CD14-positive monocyte (primary cell): ENCODE measurements at regions not wholly inside any gene's neighbourhood (a gene's known extent, or its start where the extent isn't known, plus 50 kb on each side); places are given as distances from the start of the nearest gene placed in this dataset.

Source experiments
- DNase-seq, 3 donors: peaks; one replicate each; pipeline ENCODE4 v3.0.0-alpha.2; 2011 to 2022
- H2AFZ ChIP-seq: 2 replicates; pipeline ENCODE4 v1.6.0; 2012; ENCODE audit warnings: mild to moderate bottlenecking, low read depth, low read length, inconsistent platforms; ENCODE audit not compliant: insufficient read depth, poor library complexity, severe bottlenecking
- H3K27ac ChIP-seq, 2 donors: 1 replicate in 1 of 2; 2 replicates in 1 of 2; pipeline ENCODE4 v1.5.1; 2012 to 2013; ENCODE audit warnings: low read length in 2 of 2, control low read depth in 1 of 2, inconsistent platforms in 1 of 2, low read depth in 1 of 2, mild to moderate bottlenecking in 1 of 2
- H3K27me3 ChIP-seq, 2 donors: one replicate each; pipeline versions ENCODE4 v1.6.0 to v1.6.1; 2011 to 2013; ENCODE audit warnings: low read length in 2 of 2; ENCODE audit not compliant: control insufficient read depth in 2 of 2, insufficient read depth in 2 of 2
- H3K36me3 ChIP-seq, 2 donors: replicated peaks in 1 of 2; 1 replicate in 1 of 2; 2 replicates in 1 of 2; pipeline versions ENCODE4 v1.5.1 to v1.6.1; 2012 to 2013; ENCODE audit warnings: low read length in 2 of 2, control low read depth in 1 of 2, inconsistent platforms in 1 of 2, mild to moderate bottlenecking in 1 of 2; ENCODE audit not compliant: insufficient read depth in 2 of 2, control insufficient read depth in 1 of 2
- H3K4me1 ChIP-seq, 2 donors: 1 replicate in 1 of 2; 2 replicates in 1 of 2; pipeline versions ENCODE4 v1.5.1 to v1.6.1; 2012 to 2013; ENCODE audit warnings: low read length in 2 of 2, control low read depth in 1 of 2, inconsistent platforms in 1 of 2, mild to moderate bottlenecking in 1 of 2, moderate library complexity in 1 of 2; ENCODE audit not compliant: insufficient read depth in 2 of 2, control insufficient read depth in 1 of 2
- H3K4me2 ChIP-seq: replicated peaks from 2 replicates; pipeline ENCODE3; 2012; ENCODE audit warnings: low read length, moderate library complexity, mild to moderate bottlenecking; ENCODE audit not compliant: poor library complexity, severe bottlenecking; ENCODE audit errors: extremely low read depth
- H3K4me3 ChIP-seq, 3 experiments: fragments of 200-600 bp in 1 of 3; sonication (generic) in 1 of 3; replicated peaks in 1 of 3; 1 replicate in 2 of 3; 2 replicates in 1 of 3; pipeline ENCODE4 v1.5.1; 2011 to 2013; ENCODE audit warnings: low read length in 3 of 3, mild to moderate bottlenecking in 3 of 3, control low read depth in 2 of 3, low read depth in 2 of 3, inconsistent platforms in 1 of 3, moderate library complexity in 1 of 3
- H3K79me2 ChIP-seq: 2 replicates; pipeline ENCODE4 v1.6.0; 2012; ENCODE audit warnings: mild to moderate bottlenecking, control low read depth, inconsistent platforms, low read length, moderate library complexity; ENCODE audit not compliant: insufficient read depth
- H3K9ac ChIP-seq: 2 replicates; pipeline ENCODE4 v1.6.0; 2017; ENCODE audit warnings: low read length, mild to moderate bottlenecking; ENCODE audit not compliant: insufficient read depth, poor library complexity, severe bottlenecking
- H3K9me3 ChIP-seq, 2 donors: replicated peaks in 1 of 2; 1 replicate in 1 of 2; 2 replicates in 1 of 2; pipeline versions ENCODE4 v1.5.1 to v1.6.1; 2012 to 2013; ENCODE audit warnings: low read length in 2 of 2, control low read depth in 1 of 2; ENCODE audit not compliant: control insufficient read depth in 1 of 2, insufficient read depth in 1 of 2
- H4K20me1 ChIP-seq: 2 replicates; pipeline ENCODE4 v1.6.0; 2012; ENCODE audit warnings: mild to moderate bottlenecking, low read length, control low read depth, moderate library complexity; ENCODE audit not compliant: insufficient read depth
- H3K27ac Mint-ChIP-seq, 7 donors: one replicate each; pipeline ENCODE4 v1.8.0; 2020; ENCODE audit warnings: mild to moderate bottlenecking in 7 of 7, mixed read lengths in 7 of 7, moderate library complexity in 6 of 7, inconsistent platforms in 2 of 7
- H3K27me3 Mint-ChIP-seq, 3 donors: one replicate each; pipeline ENCODE4 v1.8.0; 2021 to 2022; ENCODE audit warnings: low read depth in 3 of 3, mild to moderate bottlenecking in 3 of 3, mixed read lengths in 3 of 3, moderate library complexity in 3 of 3, inconsistent platforms in 1 of 3
- H3K36me3 Mint-ChIP-seq, 2 donors: one replicate each; pipeline ENCODE4 v1.8.0; 2020; ENCODE audit warnings: mixed read lengths in 2 of 2, inconsistent platforms in 1 of 2, mild to moderate bottlenecking in 1 of 2
- H3K4me1 Mint-ChIP-seq: one replicate; pipeline ENCODE4 v1.8.0; 2020; ENCODE audit warnings: mild to moderate bottlenecking, mixed read lengths
- H3K4me3 Mint-ChIP-seq, 2 donors: one replicate each; pipeline ENCODE4 v1.8.0; 2020; ENCODE audit warnings: mild to moderate bottlenecking in 2 of 2, mixed read lengths in 2 of 2, moderate library complexity in 1 of 2
- H3K9me3 Mint-ChIP-seq, 7 donors: one replicate each; pipeline ENCODE4 v1.8.0; 2020 to 2022; ENCODE audit warnings: mixed read lengths in 7 of 7, mild to moderate bottlenecking in 6 of 7, moderate library complexity in 6 of 7, inconsistent platforms in 2 of 7
- CTCF ChIP-seq: fragments of 200-600 bp; IDR thresholded peaks from one replicate; pipeline ENCODE4 v1.8.0; 2022; ENCODE audit warnings: antibody characterized with exemption, mild to moderate bottlenecking
- WGBS: methylation state at CpG from one replicate; pipeline ENCODE4 v1.1.5; 2013; ENCODE audit warnings: missing lambda C conversion rate; ENCODE audit not compliant: insufficient coverage; 5-methylcytosine and 5-hydroxymethylcytosine counted together
- intact Hi-C, 2 donors: fragments of 100-400 bp; cut with micrococcal nuclease; formaldehyde crosslinking; loops; one replicate each; pipeline versions ENCODE4 v1.15.0 to v1.15.1; 2023

- no CpG with 5 or more reads among the region's 3 CpGs for WGBS
- no peak overlapping the region for H3K4me3 ChIP-seq
- no peaks in the 10 kb centered on the region for H3K36me3 ChIP-seq
- no peak for DNase-seq
- intact Hi-C loops: no loop called here
- no peak for TF ChIP-seq CTCF
- H3K4me1 Mint-ChIP-seq: no peaks in the 10 kb centered on the region
- no peak overlapping the region for H3K27ac ChIP-seq
- no peak overlapping the region for H3K4me3 Mint-ChIP-seq
- peaks cover 0 to 4% of the 10 kb centered on the region in 2 donors for H3K9me3 ChIP-seq
- no peak overlapping the region for H3K9ac ChIP-seq
- H3K4me2 ChIP-seq: no peak overlapping the region
- no peaks in the 10 kb centered on the region for H3K36me3 Mint-ChIP-seq
- H3K27ac Mint-ChIP-seq: no peak overlapping the region
- no peaks in the 10 kb centered on the region for H4K20me1 ChIP-seq
- no peaks in the 10 kb centered on the region for H3K27me3 ChIP-seq
- no peak overlapping the region for H2AFZ ChIP-seq
- H3K9me3 Mint-ChIP-seq: peaks cover 0 to 4% (median under 1%) of the 10 kb centered on the region in 7 donors
- H3K27me3 Mint-ChIP-seq: no peaks in the 10 kb centered on the region
- no peaks in the 10 kb centered on the region for H3K79me2 ChIP-seq
- no peaks in the 10 kb centered on the region for H3K4me1 ChIP-seq
Measured at GRCh38 chr3:168314166-168314565, 218.4 kb upstream of the GOLIM4 start.

- Mint-ChIP-seq H3K4me3 (no peak overlapping the region), H3K27me3 (no peaks in the 10 kb centered on the region), H3K36me3 (no peaks in the 10 kb centered on the region), H3K27ac (no peak overlapping the region), H3K9me3 (peaks cover 0 to 3% (median 0%) of the 10 kb centered on the region in 7 donors), H3K4me1 (no peaks in the 10 kb centered on the region)
- intact Hi-C loops: no loop called here
- Histone ChIP-seq H3K27ac (no peak overlapping the region), H3K4me2 (no peak overlapping the region), H4K20me1 (no peaks in the 10 kb centered on the region), H3K4me3 (no peak overlapping the region), H3K27me3 (no peaks in the 10 kb centered on the region), H3K9me3 (peaks cover 0 to 4% of the 10 kb centered on the region in 2 donors), H2AFZ (no peak overlapping the region), H3K9ac (no peak overlapping the region), H3K36me3 (no peaks in the 10 kb centered on the region), H3K4me1 (no peaks in the 10 kb centered on the region), H3K79me2 (no peaks in the 10 kb centered on the region)
- TF ChIP-seq CTCF: no peak
- WGBS: no CpG with 5 or more reads among the region's 4 CpGs
- no peak for DNase-seq
Measured at GRCh38 chr3:168312984-168313383, 217.3 kb upstream of the GOLIM4 start.
